Astrocyte of the hippocampus (primary cell): ENCODE measurements at regions not wholly inside any gene's neighbourhood (a gene's known extent, or its start where the extent isn't known, plus 50 kb on each side); places are given as distances from the start of the nearest gene placed in this dataset.
"Not testable (repeated sequence)": the region's sequence is repeated elsewhere in the genome, so short reads cannot be mapped to it uniquely, and the experiment has no call there.

Source experiments
- DNase-seq: peaks from one replicate; pipeline ENCODE4 v3.0.0; 2011; ENCODE audit warnings: low read depth, low spot score

GRCh38 chr1:43108080-43108479, 64.0 kb downstream of the EBNA1BP2 start:
- DNase-seq, result no peak

DNA sequence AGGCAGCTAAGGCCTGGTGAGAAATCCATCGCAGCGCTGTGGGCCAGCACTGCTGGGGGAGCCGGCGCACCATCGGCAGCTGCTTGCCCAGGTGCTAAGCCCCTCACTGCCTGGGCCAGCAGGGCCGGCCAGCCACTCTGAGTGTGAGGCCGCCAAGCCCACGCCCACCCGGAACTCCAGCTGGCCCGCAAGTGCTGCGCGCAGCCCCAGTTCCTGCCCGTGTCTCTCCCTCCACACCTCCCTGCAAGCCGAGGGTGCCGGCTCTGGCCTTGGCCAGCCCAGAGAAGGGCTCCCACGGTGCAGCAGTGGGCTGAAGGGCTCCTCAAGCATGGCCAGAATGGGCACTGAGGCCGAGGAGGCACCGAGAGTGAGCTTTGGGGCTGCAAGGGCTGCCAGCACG, 64.4 kb downstream of the EBNA1BP2 start:
- DNase-seq, result no peak

DNA sequence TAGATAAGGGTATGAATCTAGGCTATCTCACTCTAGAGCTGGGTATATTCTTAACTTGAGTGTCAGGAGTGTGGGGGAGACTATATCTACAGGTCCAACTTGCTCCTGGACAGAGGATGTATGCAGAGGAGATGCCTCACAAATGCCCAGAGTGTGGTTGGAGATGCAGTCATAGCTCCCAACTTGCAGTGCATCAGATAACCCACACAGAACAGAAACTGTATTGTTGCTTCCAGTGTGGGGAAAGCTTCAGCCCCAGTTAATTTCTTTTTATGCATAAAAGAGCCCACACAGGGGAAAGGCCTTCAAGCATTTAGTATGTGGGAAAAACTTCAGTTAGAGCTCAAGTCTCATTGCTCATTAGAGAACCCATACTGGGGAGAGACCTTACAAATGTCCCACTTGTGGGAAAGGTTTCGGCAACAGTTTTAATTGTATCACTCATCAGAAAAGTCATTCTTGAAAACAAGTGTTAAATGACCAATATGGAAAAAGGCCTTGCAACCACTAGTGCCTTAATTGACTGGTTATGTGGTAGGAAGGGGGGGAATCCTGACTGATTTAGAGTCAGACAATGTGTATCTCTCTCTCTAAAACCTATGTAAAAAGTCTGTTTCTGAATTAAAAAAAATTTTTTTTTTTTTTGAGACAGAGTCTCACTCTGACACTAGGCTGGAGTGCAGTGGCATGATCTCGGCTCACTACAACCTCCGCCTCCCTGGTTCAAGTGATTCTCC, 67.9 kb downstream of the EBNA1BP2 start:
- no peak for DNase-seq

DNA sequence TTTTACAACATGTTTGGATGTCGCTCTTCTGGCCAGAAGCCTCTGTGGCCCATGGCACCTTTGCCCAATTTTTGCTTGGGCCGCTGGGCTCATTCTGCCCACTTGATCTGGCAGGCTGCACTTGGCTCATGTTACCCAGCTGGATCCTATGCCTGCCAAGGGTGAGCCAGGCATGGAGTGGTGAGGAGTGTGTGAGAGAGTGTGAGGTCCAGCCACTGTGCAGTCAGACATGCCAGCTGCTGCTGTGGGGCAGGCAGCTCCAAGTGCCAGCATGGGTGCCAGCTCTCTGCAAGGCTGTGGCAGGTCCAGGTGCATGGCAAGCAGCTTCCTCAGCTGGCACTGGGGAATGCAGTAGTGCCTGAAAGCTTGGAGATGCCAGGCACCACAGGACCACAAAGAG, 71.0 kb downstream of the EBNA1BP2 start:
- no peak for DNase-seq

DNA sequence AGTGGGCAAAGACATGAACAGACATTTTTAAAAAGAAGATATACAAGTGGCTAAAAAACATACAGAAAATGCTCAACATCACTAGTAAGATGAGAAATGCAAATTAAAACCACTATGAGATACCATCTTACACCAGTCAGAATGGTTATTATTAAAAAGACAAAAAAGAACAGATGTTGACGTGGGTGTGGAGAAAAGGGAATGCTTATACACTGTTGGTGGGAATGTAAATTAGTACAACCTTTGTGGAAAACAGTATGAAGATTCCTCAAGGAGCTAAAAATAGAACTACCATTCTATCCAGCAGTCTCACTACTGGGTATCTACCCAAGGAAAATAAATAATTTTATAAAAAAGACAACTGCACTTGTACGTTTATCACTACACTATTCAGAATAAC, 73.9 kb downstream of the EBNA1BP2 start:
- DNase-seq, result no peak

DNA sequence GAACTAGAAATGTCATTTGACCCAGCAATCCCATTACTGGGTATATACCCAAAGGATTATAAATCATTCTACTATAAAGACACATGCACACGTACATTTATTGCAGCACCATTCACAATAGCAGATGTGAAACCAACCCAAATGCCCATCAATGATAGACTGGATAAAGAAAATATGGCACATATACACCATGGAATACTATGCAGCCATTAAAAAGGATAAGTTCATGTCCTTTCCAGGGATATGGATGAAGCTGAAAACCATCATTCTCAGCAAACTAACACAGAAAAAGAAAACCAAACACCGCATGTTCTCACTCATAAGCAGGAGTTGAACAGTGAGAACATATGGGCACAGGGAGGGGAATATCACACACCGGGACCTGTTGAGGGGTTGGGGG, 75.6 kb downstream of the EBNA1BP2 start:
- DNase-seq, result not testable (repeated sequence)

DNA sequence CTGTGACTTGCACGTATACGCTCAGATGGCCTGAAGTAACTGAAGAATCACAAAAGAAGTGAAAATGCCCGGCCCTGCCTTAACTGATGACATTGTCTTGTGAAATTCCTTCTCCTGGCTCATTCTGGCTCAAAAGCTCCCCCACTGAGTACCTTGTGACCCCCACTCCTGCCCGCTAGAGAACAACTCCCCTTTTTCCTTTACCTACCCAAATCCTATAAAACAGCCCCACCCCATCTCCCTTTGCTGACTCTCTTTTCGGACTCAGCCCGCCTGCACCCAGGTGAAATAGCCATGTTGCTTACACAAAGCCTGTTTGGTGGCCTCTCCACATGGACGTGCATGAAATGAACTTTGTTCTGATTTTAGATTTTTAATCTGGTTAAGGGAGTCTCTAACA, 81.3 kb downstream of the EBNA1BP2 start:
- DNase-seq, result not testable (repeated sequence)

- not testable (repeated sequence) for DNase-seq
Measured at GRCh38 chr1:43090157-43090556, 81.9 kb downstream of the EBNA1BP2 start.

- DNase-seq, result peak; percentile 37
Measured at GRCh38 chr1:43083375-43083891, 88.7 kb downstream of the EBNA1BP2 start.

DNA sequence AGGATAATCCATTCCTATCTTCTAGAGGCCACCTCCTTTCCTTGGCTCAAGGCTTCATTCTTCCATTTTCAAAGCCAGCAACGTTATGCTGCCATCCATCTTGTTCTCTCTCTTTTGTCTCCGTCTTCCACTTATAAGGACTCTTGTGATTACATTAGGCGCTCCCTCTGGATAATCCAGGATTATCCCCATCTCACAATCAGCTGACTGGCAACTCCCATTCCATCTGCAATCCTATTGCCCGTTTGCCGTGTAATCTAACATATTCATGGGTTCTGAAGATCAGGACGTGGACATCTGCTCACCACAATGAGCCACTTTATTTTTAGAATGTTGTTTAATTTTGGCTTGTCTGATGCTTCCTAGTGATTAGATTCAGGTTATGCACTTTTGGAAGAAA, 89.3 kb downstream of the EBNA1BP2 start:
- no peak for DNase-seq

GRCh38 chr1:43077273-43077672, 94.8 kb downstream of the EBNA1BP2 start:
- DNase-seq, result no peak

- no peak for DNase-seq
Measured at GRCh38 chr1:43074709-43075108, 97.4 kb downstream of the EBNA1BP2 start.

GRCh38 chr1:43074244-43074643, 97.8 kb downstream of the EBNA1BP2 start:
- no peak for DNase-seq

DNA sequence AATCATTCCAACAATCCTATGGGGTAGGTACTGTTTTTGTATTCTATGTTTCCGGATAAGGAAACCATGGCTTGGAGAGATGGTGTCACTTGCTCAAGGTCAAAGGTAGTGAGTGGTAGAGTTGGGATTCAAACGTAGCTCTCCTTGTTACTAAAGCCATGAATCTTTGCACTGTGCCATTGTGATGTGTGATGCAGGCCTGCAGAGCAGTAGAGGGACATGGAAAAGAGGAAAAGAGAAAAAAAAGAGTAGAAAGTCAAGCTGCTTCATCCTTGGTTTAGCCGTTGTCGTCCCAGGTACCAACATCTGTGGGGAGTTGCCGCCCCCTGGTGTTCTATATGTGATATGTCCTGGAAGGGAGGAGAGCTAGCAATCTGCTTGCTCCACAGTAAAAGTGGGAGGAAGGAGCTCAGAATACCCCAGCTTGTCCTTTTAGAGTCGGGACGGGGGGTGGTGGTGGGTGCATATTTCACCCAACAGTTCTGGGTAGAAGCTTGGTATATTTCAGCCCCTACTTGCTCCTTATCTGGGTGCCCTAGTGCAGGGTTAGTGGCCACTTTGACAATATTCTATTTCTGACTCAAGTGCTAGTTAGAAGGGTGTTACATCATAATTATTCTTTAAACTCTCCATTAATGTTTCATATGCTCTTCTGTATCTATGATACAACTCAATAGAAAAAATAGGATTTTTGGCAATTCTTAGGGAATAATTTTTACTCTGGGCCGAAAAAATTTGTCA, 98.4 kb downstream of the EBNA1BP2 start:
- peak; percentile 88 for DNase-seq

GRCh38 chr1:43072314-43072713, 99.8 kb downstream of the EBNA1BP2 start:
- DNase-seq, result no peak

DNA sequence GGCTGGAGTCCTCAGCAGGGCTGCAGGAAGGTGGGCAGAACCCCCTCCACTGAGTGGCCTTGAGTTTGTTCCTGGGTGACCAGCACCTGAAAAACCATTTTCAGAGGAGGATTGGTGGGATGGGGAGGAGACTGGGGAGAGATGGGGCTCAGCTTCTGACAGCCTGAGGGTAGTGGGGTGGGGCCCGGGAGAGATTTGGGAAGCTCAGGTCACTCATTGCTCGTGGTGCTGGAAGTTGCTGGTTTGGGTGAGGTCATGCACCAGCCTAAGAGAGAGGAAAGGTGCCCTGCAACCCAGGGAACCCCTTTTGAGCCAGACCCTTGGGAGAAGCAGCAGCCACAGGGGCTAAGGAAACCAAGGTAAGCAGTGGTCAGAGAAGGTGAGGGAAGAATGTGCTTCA, 100.8 kb downstream of the EBNA1BP2 start:
- no peak for DNase-seq

DNA sequence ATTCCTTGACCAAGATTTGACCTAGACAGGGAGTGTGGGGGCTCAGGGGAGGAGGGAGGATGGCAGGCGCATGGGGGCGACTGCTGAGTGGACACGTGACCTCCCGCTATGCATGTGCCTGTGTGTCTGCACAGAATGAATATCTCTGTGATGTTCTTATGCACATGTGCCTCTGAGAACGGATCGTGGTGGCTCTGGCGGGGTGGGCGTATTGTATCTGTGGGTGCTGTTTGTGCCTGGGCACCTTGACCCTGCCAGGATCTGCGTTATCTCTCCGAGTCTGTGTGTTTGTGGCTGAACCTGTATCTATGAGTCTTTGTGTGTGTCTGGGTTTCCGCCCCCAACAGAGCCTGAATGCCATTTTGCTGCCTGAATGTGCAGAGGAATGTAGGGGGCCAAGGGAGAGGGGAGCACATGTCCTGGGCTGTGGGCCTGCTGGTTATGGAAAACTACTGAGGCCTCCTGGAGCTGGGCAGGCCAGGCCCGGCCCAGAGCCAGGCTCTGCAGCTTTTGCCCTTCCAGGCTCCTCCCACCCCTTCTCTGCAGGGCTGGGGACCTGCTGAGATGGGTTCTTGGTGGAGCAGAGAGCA, 102.5 kb downstream of the EBNA1BP2 start:
- peak; percentile 52 for DNase-seq

- no peak for DNase-seq
Measured at GRCh38 chr1:43068911-43069310, 103.2 kb downstream of the EBNA1BP2 start.

- peak; percentile 39 for DNase-seq
Measured at GRCh38 chr1:43067977-43068751, 103.9 kb downstream of the EBNA1BP2 start.

- no peak for DNase-seq
Measured at GRCh38 chr1:43067233-43067745, 104.8 kb downstream of the EBNA1BP2 start.

DNA sequence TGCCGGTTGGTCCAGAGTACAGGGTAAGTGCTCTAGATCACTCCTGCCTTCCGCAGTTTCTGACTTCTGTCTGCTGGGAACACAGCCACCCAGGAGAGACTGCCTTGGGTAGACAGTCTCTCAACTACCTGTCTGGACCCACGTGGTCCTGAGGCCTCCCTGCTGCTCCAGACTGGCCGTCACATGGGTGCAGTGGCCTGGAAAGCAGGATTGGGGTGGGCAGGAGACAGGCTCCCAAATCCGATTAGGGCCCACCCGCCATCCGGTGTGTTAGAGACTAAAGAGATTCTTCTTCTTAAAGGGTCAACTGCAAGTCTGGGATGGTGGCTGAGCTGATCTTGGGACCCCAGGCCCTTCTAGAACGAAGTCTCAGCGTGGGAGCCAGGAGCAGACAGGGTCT, 105.5 kb downstream of the EBNA1BP2 start:
- DNase-seq, result no peak
